HUES48 (cell line): ENCODE measurements at regions not wholly inside any gene's neighbourhood (a gene's known extent, or its start where the extent isn't known, plus 50 kb on each side); places are given as distances from the start of the nearest gene placed in this dataset.

Source experiments
- H3K27ac ChIP-seq: one replicate; pipeline ENCODE4 v1.7.0; 2013; ENCODE audit warnings: low read depth, low read length, inconsistent platforms
- H3K27me3 ChIP-seq: 2 replicates; pipeline ENCODE4 v1.6.1; 2013; ENCODE audit warnings: mild to moderate bottlenecking, low read length; ENCODE audit not compliant: control insufficient read depth, insufficient read depth
- H3K36me3 ChIP-seq: 2 replicates; pipeline ENCODE4 v1.6.1; 2013; ENCODE audit warnings: low read length; ENCODE audit not compliant: control insufficient read depth, insufficient read depth
- H3K4me1 ChIP-seq: 2 replicates; pipeline ENCODE4 v1.6.1; 2013; ENCODE audit warnings: mild to moderate bottlenecking, low read length; ENCODE audit not compliant: control insufficient read depth, insufficient read depth
- H3K4me3 ChIP-seq: 2 replicates; pipeline ENCODE4 v1.5.1; 2013; ENCODE audit warnings: mild to moderate bottlenecking, low read depth, low read length
- H3K9ac ChIP-seq: 2 replicates; pipeline ENCODE4 v1.6.1; 2013; ENCODE audit warnings: mild to moderate bottlenecking, low read depth, low read length, moderate library complexity
- H3K9me3 ChIP-seq: 2 replicates; pipeline ENCODE4 v1.6.1; 2013; ENCODE audit warnings: low read length; ENCODE audit not compliant: control insufficient read depth, insufficient read depth

GRCh38 chr18:41783065-41783818 lies 171.8 kb upstream of the PIK3C3 start:
- no peak overlapping the region for H3K27ac ChIP-seq
- H3K4me3 ChIP-seq, result no peak overlapping the region

GRCh38 chr18:41771973-41772372 lies 183.1 kb upstream of the PIK3C3 start:
- Histone ChIP-seq H3K27me3 (no peaks in the 10 kb centered on the region), H3K4me1 (no peaks in the 10 kb centered on the region), H3K36me3 (no peaks in the 10 kb centered on the region), H3K9ac (no peak overlapping the region), H3K9me3 (no peaks in the 10 kb centered on the region), H3K4me3 (no peak overlapping the region), H3K27ac (no peak overlapping the region)

More at GRCh38 chr18:41783065-41783818, 171.8 kb upstream of the PIK3C3 start:
- Histone ChIP-seq H3K9ac (no peak overlapping the region), H3K36me3 (no peaks in the 10 kb centered on the region), H3K9me3 (no peaks in the 10 kb centered on the region), H3K27me3 (no peaks in the 10 kb centered on the region), H3K4me1 (no peaks in the 10 kb centered on the region)

- peaks cover 6% of the 10 kb centered on the region for H3K4me1 ChIP-seq
- H3K36me3 ChIP-seq, result no peaks in the 10 kb centered on the region
- H3K9ac ChIP-seq, result no peak overlapping the region
- no peak overlapping the region for H3K4me3 ChIP-seq
- no peak overlapping the region for H3K27ac ChIP-seq
- no peaks in the 10 kb centered on the region for H3K27me3 ChIP-seq
- H3K9me3 ChIP-seq, result no peaks in the 10 kb centered on the region
Measured at GRCh38 chr18:41769265-41769664, 185.8 kb upstream of the PIK3C3 start.

DNA sequence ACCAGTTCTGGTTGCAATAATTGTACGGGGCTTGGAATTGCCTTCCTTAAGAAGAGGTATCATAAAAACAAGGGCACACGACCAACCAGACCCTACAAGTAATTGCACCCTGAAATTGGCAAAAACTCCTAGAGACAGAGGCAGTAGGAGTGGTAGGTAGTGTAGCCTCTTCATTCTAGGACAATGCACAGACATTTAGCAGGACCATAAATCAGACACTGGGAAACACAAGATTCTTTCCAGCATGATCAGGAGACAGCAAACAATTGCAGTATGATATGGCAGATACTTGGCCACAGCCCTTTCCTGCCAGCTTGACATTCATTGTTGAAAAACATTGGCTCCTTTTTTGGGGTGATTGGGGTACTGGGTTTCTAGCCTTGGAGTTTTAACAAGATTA lies 186.6 kb upstream of the PIK3C3 start:
- no peaks in the 10 kb centered on the region for H3K27me3 ChIP-seq
- H3K9me3 ChIP-seq, result no peaks in the 10 kb centered on the region
- H3K4me3 ChIP-seq, result no peak overlapping the region
- H3K36me3 ChIP-seq, result no peaks in the 10 kb centered on the region
- H3K9ac ChIP-seq, result no peak overlapping the region
- peaks cover 6% of the 10 kb centered on the region for H3K4me1 ChIP-seq
- H3K27ac ChIP-seq, result no peak overlapping the region

- Histone ChIP-seq H3K27ac (no peak overlapping the region), H3K4me3 (no peak overlapping the region), H3K27me3 (no peaks in the 10 kb centered on the region), H3K36me3 (no peaks in the 10 kb centered on the region), H3K9me3 (no peaks in the 10 kb centered on the region), H3K4me1 (peaks cover 6% of the 10 kb centered on the region), H3K9ac (no peak overlapping the region)
Measured at GRCh38 chr18:41767960-41768359, 187.1 kb upstream of the PIK3C3 start.

GRCh38 chr18:41765460-41765859 lies 189.6 kb upstream of the PIK3C3 start:
- Histone ChIP-seq H3K27ac (no peak overlapping the region), H3K4me3 (no peak overlapping the region), H3K9ac (no peak overlapping the region)

DNA sequence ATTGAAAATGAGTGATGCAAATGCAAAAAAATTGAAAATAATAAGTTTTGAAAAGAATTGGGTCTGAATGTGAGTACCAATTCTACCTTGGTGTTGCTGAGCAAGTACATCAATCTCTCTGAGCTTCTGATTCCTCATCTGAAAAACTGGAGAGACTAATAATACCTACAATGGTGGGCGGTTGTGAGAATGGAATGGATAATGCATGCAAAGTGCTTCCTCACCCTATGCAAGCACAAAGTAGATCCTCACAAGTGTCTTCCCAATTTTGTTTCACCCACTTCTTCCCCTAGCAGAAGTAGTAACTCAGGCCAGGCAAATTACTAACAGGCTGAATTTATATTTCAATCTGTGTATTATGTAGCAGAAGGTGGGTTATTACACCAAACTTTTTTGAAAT lies 191.7 kb upstream of the PIK3C3 start:
- H3K9me3 ChIP-seq, result no peaks in the 10 kb centered on the region
- H3K4me1 ChIP-seq, result peaks cover 6% of the 10 kb centered on the region
- no peak overlapping the region for H3K27ac ChIP-seq
- no peak overlapping the region for H3K9ac ChIP-seq
- no peak overlapping the region for H3K4me3 ChIP-seq
- no peaks in the 10 kb centered on the region for H3K27me3 ChIP-seq
- no peaks in the 10 kb centered on the region for H3K36me3 ChIP-seq

More at GRCh38 chr18:41765460-41765859, 189.6 kb upstream of the PIK3C3 start:
- Histone ChIP-seq H3K27me3 (no peaks in the 10 kb centered on the region), H3K9me3 (no peaks in the 10 kb centered on the region), H3K4me1 (peaks cover 6% of the 10 kb centered on the region), H3K36me3 (no peaks in the 10 kb centered on the region)

GRCh38 chr18:41761333-41762018 lies 193.6 kb upstream of the PIK3C3 start:
- Histone ChIP-seq H3K27ac (no peak overlapping the region), H3K9ac (no peak overlapping the region), H3K4me1 (peaks cover 11% of the 10 kb centered on the region), H3K36me3 (no peaks in the 10 kb centered on the region), H3K9me3 (no peaks in the 10 kb centered on the region), H3K4me3 (no peak overlapping the region), H3K27me3 (no peaks in the 10 kb centered on the region)

- H3K9me3 ChIP-seq, result no peaks in the 10 kb centered on the region
- no peaks in the 10 kb centered on the region for H3K36me3 ChIP-seq
- no peaks in the 10 kb centered on the region for H3K27me3 ChIP-seq
- H3K4me1 ChIP-seq, result peaks cover 11% of the 10 kb centered on the region
- H3K27ac ChIP-seq, result no peak overlapping the region
- H3K4me3 ChIP-seq, result no peak overlapping the region
- H3K9ac ChIP-seq, result no peak overlapping the region
Measured at GRCh38 chr18:41758534-41758933, 196.5 kb upstream of the PIK3C3 start.

GRCh38 chr18:41756141-41756540 lies 198.9 kb upstream of the PIK3C3 start:
- H3K9ac ChIP-seq, result no peak overlapping the region

DNA sequence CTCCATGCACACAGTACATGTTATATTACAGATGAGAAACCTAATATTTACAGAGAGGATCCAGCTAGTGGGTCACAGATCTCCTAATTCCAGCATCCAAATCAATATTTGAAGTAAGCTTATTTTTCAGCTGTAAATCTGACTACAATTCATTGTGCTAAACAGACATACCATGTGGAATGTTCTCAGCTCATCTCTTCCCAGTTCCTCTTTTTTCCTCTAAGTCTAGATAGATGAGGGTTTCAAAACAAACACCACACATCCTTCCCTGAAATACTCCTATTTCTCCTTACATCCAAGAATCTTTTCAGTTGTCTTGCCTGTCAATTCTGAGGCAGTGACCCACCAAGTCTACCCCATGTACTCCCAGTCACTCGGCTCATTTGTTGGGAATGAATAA lies 200.7 kb upstream of the PIK3C3 start:
- Histone ChIP-seq H3K9ac (no peak overlapping the region), H3K9me3 (no peaks in the 10 kb centered on the region)

More at GRCh38 chr18:41756141-41756540, 198.9 kb upstream of the PIK3C3 start:
- Histone ChIP-seq H3K4me3 (no peak overlapping the region), H3K9me3 (no peaks in the 10 kb centered on the region), H3K36me3 (no peaks in the 10 kb centered on the region), H3K4me1 (peaks cover 11% of the 10 kb centered on the region), H3K27me3 (no peaks in the 10 kb centered on the region), H3K27ac (no peak overlapping the region)

More for the DNA sequence above, 200.7 kb upstream of the PIK3C3 start:
- Histone ChIP-seq H3K36me3 (no peaks in the 10 kb centered on the region), H3K4me3 (no peak overlapping the region), H3K27me3 (no peaks in the 10 kb centered on the region), H3K27ac (no peak overlapping the region), H3K4me1 (peaks cover 11% of the 10 kb centered on the region)
